GM21360 (cell line): ENCODE measurements at regions not wholly inside any gene's neighbourhood (a gene's known extent, or its start where the extent isn't known, plus 50 kb on each side); places are given as distances from the start of the nearest gene placed in this dataset.
A peak's percentile ranks its signal among the peaks of the same experiment; 100 is the strongest.
"Not testable (repeated sequence)": the region's sequence is repeated elsewhere in the genome, so short reads cannot be mapped to it uniquely, and the experiment has no call there.

Source experiments
- ATAC-seq: cut with Tn5 transposase; IDR thresholded peaks from one replicate; pipeline ENCODE4 v1.9.1; 2021; ENCODE audit warnings: mild to moderate bottlenecking, moderate library complexity; ENCODE audit not compliant: unreplicated experiment

- no peak for ATAC-seq
These were observed 184.3 kb upstream of the HMCN1 start for GRCh38 chr1:185549906-185550305.

GRCh38 chr1:185546029-185546428, 188.2 kb upstream of the HMCN1 start:
- no peak for ATAC-seq

GRCh38 chr1:185541871-185542301, 192.3 kb upstream of the HMCN1 start:
- ATAC-seq, result no peak

- no peak for ATAC-seq
These were observed 193.9 kb upstream of the HMCN1 start for GRCh38 chr1:185540295-185540694.

GRCh38 chr1:185539277-185539943, 194.8 kb upstream of the HMCN1 start:
- ATAC-seq, result no peak

- ATAC-seq, result not testable (repeated sequence)
These were observed 195.8 kb upstream of the HMCN1 start for GRCh38 chr1:185538309-185538898.

- no peak for ATAC-seq
These were observed 196.6 kb upstream of the HMCN1 start for GRCh38 chr1:185537596-185537995.

- no peak for ATAC-seq
These were observed 197.8 kb upstream of the HMCN1 start for GRCh38 chr1:185536165-185536920.

GRCh38 chr1:185535621-185536020, 198.6 kb upstream of the HMCN1 start:
- ATAC-seq, result no peak

GRCh38 chr1:185534801-185535200, 199.4 kb upstream of the HMCN1 start:
- no peak for ATAC-seq

GRCh38 chr1:185533596-185533995, 200.6 kb upstream of the HMCN1 start:
- no peak for ATAC-seq

- ATAC-seq, result no peak
These were observed 201.3 kb upstream of the HMCN1 start for GRCh38 chr1:185532856-185533255.

GRCh38 chr1:185531838-185532237, 202.4 kb upstream of the HMCN1 start:
- no peak for ATAC-seq

- ATAC-seq, result no peak
These were observed 204.0 kb upstream of the HMCN1 start for GRCh38 chr1:185530215-185530614.

- no peak for ATAC-seq
These were observed 204.5 kb upstream of the HMCN1 start for GRCh38 chr1:185529673-185530072.

- no peak for ATAC-seq
These were observed 206.0 kb upstream of the HMCN1 start for GRCh38 chr1:185528084-185528676.

- peak; percentile 100 for ATAC-seq
These were observed 207.6 kb upstream of the HMCN1 start for GRCh38 chr1:185526344-185527307.

- no peak for ATAC-seq
These were observed 203.3 kb upstream of the IVNS1ABP start for GRCh38 chr1:185520188-185520920.

- ATAC-seq, result no peak
These were observed 200.9 kb upstream of the IVNS1ABP start for GRCh38 chr1:185517808-185518419.
